ENCODE measurements at regions not wholly inside any gene's neighbourhood (a gene's known extent, or its start where the extent isn't known, plus 50 kb on each side); places are given as distances from the start of the nearest gene placed in this dataset.

DNA sequence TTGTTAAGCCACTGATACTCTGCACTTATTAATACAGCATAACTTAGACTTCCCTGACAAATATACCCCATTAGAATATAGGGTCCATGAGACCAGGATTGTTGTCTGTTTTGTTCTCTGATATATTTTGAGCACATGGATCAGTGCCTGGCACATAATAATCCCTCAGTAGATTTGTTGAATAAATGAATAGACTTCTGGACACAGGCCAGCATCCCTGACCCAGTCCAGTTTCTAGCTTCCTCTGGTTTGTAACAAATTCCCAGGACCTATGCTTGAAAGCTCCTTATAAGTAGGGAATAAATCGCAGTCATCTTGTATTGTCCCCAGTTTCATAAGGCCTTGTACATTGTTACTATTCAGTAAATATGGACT, 58.2 kb upstream of the GADD45A start:
- Histone ChIP-seq H3K79me2 (replicated peaks; ENCODE audit: insufficient read depth, low read length) (no peaks in the 10 kb centered on the region), H3K9me3 (ENCODE audit: low read length) (no peaks in the 10 kb centered on the region), H3K4me2 (ENCODE audit: low read length) (no peak overlapping the region), H3K9me2 (ENCODE audit: insufficient read depth, low read length) (no peaks in the 10 kb centered on the region), H3F3A (ENCODE audit: insufficient read depth, low read length, poor library complexity, severe bottlenecking) (no peaks in the 10 kb centered on the region), H3K9ac (ENCODE audit: low read length) (no peak overlapping the region), H3K27me3 (ENCODE audit: insufficient read depth, low read depth, low read length) (no peaks in the 10 kb centered on the region), H3K36me3 (ENCODE audit: insufficient read depth, low read length) (no peaks in the 10 kb centered on the region), H4K20me1 (ENCODE audit: insufficient read depth) (no peaks in the 10 kb centered on the region), H3K4me3 (ENCODE audit: low read length) (no peak overlapping the region), H2AFZ (ENCODE audit: low read depth, low read length) (no peak overlapping the region), H3K27ac (ENCODE audit: low read length) (no peak overlapping the region)
- TF ChIP-seq RAD21 (conservative IDR thresholded peaks at IDR 0.05) (no peak), REST (IDR thresholded peaks at IDR 0.05; ENCODE audit: borderline replicate concordance) (no peak), SMC3 (conservative IDR thresholded peaks at IDR 0.05; ENCODE audit: poor library complexity) (no peak), EZH2 (IDR thresholded peaks at IDR 0.05; ENCODE audit: borderline replicate concordance, insufficient read depth, low read length, poor library complexity, severe bottlenecking) (no peak), MXI1 (conservative IDR thresholded peaks at IDR 0.05; ENCODE audit: poor library complexity, severe bottlenecking) (no peak), TAF1 (IDR thresholded peaks at IDR 0.05; ENCODE audit: low read depth) (no peak), EP300 (conservative IDR thresholded peaks at IDR 0.05; ENCODE audit: poor library complexity, severe bottlenecking) (no peak), POLR2AphosphoS5 (IDR thresholded peaks at IDR 0.05) (no peak)
- TF ChIP-seq, protein P1, sequence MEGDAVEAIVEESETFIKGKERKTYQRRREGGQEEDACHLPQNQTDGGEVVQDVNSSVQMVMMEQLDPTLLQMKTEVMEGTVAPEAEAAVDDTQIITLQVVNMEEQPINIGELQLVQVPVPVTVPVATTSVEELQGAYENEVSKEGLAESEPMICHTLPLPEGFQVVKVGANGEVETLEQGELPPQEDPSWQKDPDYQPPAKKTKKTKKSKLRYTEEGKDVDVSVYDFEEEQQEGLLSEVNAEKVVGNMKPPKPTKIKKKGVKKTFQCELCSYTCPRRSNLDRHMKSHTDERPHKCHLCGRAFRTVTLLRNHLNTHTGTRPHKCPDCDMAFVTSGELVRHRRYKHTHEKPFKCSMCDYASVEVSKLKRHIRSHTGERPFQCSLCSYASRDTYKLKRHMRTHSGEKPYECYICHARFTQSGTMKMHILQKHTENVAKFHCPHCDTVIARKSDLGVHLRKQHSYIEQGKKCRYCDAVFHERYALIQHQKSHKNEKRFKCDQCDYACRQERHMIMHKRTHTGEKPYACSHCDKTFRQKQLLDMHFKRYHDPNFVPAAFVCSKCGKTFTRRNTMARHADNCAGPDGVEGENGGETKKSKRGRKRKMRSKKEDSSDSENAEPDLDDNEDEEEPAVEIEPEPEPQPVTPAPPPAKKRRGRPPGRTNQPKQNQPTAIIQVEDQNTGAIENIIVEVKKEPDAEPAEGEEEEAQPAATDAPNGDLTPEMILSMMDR (IDR thresholded peaks at IDR 0.05; ENCODE audit: poor library complexity, severe bottlenecking) = no peak

GRCh38 chr1:67627336-67627735, 57.7 kb upstream of the GADD45A start:
- no peak overlapping the region for H2AFZ ChIP-seq (ENCODE audit: low read depth, low read length)
- H3K27me3 ChIP-seq (ENCODE audit: insufficient read depth, low read depth, low read length) = no peaks in the 10 kb centered on the region
- no peaks in the 10 kb centered on the region for H3K9me3 ChIP-seq (ENCODE audit: low read length)
- TF ChIP-seq, protein P1 (IDR thresholded peaks at IDR 0.05; ENCODE audit: poor library complexity, severe bottlenecking) = no peak
- TF ChIP-seq RAD21 (conservative IDR thresholded peaks at IDR 0.05) = no peak
- no peak overlapping the region for H3K4me3 ChIP-seq (ENCODE audit: low read length)
- no peak overlapping the region for H3K4me2 ChIP-seq (ENCODE audit: low read length)
- no peaks in the 10 kb centered on the region for H4K20me1 ChIP-seq (ENCODE audit: insufficient read depth)
- no peak overlapping the region for H3K9ac ChIP-seq (ENCODE audit: low read length)
- H3K79me2 ChIP-seq (replicated peaks; ENCODE audit: insufficient read depth, low read length) = no peaks in the 10 kb centered on the region
- no peaks in the 10 kb centered on the region for H3F3A ChIP-seq (ENCODE audit: insufficient read depth, low read length, poor library complexity, severe bottlenecking)
- no peaks in the 10 kb centered on the region for H3K9me2 ChIP-seq (ENCODE audit: insufficient read depth, low read length)
- H3K36me3 ChIP-seq (ENCODE audit: insufficient read depth, low read length) = no peaks in the 10 kb centered on the region
- H3K27ac ChIP-seq (ENCODE audit: low read length) = no peak overlapping the region

All from neural cell (in vitro differentiated cells).